PC-9 (cell line): ENCODE measurements at regions not wholly inside any gene's neighbourhood (a gene's known extent, or its start where the extent isn't known, plus 50 kb on each side); places are given as distances from the start of the nearest gene placed in this dataset.

Experiments used
- BruUV-seq: library from RNA; stranded (reverse); fragments of 400-500 nt; replicated peaks from 2 replicates; lab custom pipeline; 2021; lab: Mats Ljungman, UMichigan
- CTCF ChIA-PET: fragments of 300-600 bp; sonication (Branson Sonifier 250); formaldehyde crosslinking; loops from one replicate; lab custom pipeline; 2022; ENCODE audit warnings: antibody characterized with exemption; lab: Charles Lee
- POLR2A ChIA-PET: fragments of 300-600 bp; sonication (Branson Sonifier 250); formaldehyde crosslinking; loops from one replicate; lab custom pipeline; 2022; ENCODE audit warnings: antibody characterized with exemption; ENCODE audit not compliant: unreplicated experiment; lab: Charles Lee
- DNase-seq, 2 experiments: peaks; one replicate each; pipeline versions ENCODE4 v3.0.0 to v3.0.0-alpha.2; 2015 to 2022; ENCODE audit warnings: mixed read lengths in 1 of 2
- H2AFZ ChIP-seq: fragments of 200-600 bp; sonication (generic); 2 replicates; pipeline ENCODE4 v1.8.1; 2017; ENCODE audit warnings: antibody characterized with exemption
- H3F3A ChIP-seq: fragments of 200-600 bp; sonication (generic); 2 replicates; pipeline ENCODE4 v1.8.1; 2017; ENCODE audit warnings: antibody characterized with exemption, mild to moderate bottlenecking, low read depth; ENCODE audit not compliant: insufficient read depth
- H3K27ac ChIP-seq: fragments of 200-600 bp; sonication (generic); 2 replicates; pipeline ENCODE4 v1.6.1; 2016; ENCODE audit warnings: mixed run types
- H3K27me3 ChIP-seq: fragments of 200-600 bp; sonication (generic); 2 replicates; pipeline ENCODE4 v1.6.1; 2016; ENCODE audit warnings: low read depth, mixed run types; ENCODE audit not compliant: insufficient read depth
- H3K36me3 ChIP-seq: fragments of 200-600 bp; sonication (generic); 2 replicates; pipeline ENCODE4 v1.6.1; 2016; ENCODE audit warnings: low read depth, mixed run types
- H3K4me1 ChIP-seq: fragments of 200-600 bp; sonication (generic); replicated peaks from 2 replicates; pipeline ENCODE4 v1.6.1; 2016; ENCODE audit warnings: mixed run types; ENCODE audit not compliant: insufficient read depth
- H3K4me2 ChIP-seq: fragments of 200-600 bp; sonication (generic); 2 replicates; pipeline ENCODE4 v1.6.1; 2017; ENCODE audit warnings: mixed run types
- H3K4me3 ChIP-seq: fragments of 200-600 bp; sonication (generic); 2 replicates; pipeline ENCODE4 v1.6.1; 2016; ENCODE audit warnings: mixed run types
- H3K79me2 ChIP-seq: fragments of 200-600 bp; sonication (generic); 2 replicates; pipeline ENCODE4 v1.6.1; 2017; ENCODE audit warnings: low read depth, mixed run types
- H3K9me2 ChIP-seq: fragments of 200-600 bp; sonication (generic); 2 replicates; pipeline ENCODE4 v1.8.1; 2017; ENCODE audit warnings: mild to moderate bottlenecking; ENCODE audit not compliant: insufficient read depth
- H3K9me3 ChIP-seq: fragments of 200-600 bp; sonication (generic); 2 replicates; pipeline ENCODE4 v1.8.1; 2016; ENCODE audit warnings: low read depth; ENCODE audit not compliant: insufficient read depth
- H4K20me1 ChIP-seq: fragments of 200-600 bp; sonication (generic); 2 replicates; pipeline ENCODE4 v1.8.1; 2017; ENCODE audit not compliant: insufficient read depth
- CTCF ChIP-seq: fragments of 200-600 bp; sonication (generic); conservative IDR thresholded peaks from 2 replicates; pipeline ENCODE4 v1.6.1; 2017; ENCODE audit warnings: mixed run types, antibody characterized with exemption, mild to moderate bottlenecking, moderate library complexity
- EZH2 ChIP-seq: fragments of 200-600 bp; sonication (generic); IDR thresholded peaks from 2 replicates; pipeline ENCODE4 v1.8.0; 2017; ENCODE audit warnings: antibody characterized with exemption, low read depth
- intact Hi-C: fragments of 100-400 bp; cut with micrococcal nuclease; formaldehyde crosslinking; loops from one replicate; pipeline ENCODE4 v1.10.0; 2022; ENCODE audit not compliant: unreplicated experiment

- intact Hi-C loops = no loop called here
- Histone ChIP-seq H3K4me1 (no peaks in the 10 kb centered on the region), H3K36me3 (no peaks in the 10 kb centered on the region), H2AFZ (no peak overlapping the region), H3K27me3 (no peaks in the 10 kb centered on the region), H3K27ac (no peak overlapping the region), H4K20me1 (no peaks in the 10 kb centered on the region), H3K9me3 (no peaks in the 10 kb centered on the region), H3F3A (no peaks in the 10 kb centered on the region), H3K79me2 (no peaks in the 10 kb centered on the region), H3K4me3 (no peak overlapping the region), H3K4me2 (no peak overlapping the region), H3K9me2 (no peaks in the 10 kb centered on the region)
- TF ChIP-seq EZH2 (no peak), CTCF (no peak)
- POLR2A ChIA-PET = interaction anchor here (0.6 kb wide), 1 partner anchor 523 kb away, joined by 3 read pairs; no protein-coding TSS in a partner anchor
- CTCF ChIA-PET = no interaction called here
- DNase-seq = no peak
- no TSS peak for BruUV-seq
Observed at GRCh38 chr3:153680526-153680925, 440.7 kb upstream of the ARHGEF26 start.

- Histone ChIP-seq H3K9me3 (no peaks in the 10 kb centered on the region), H3K27me3 (no peaks in the 10 kb centered on the region), H3K4me2 (no peak overlapping the region), H3K9me2 (no peaks in the 10 kb centered on the region), H2AFZ (no peak overlapping the region), H3K36me3 (no peaks in the 10 kb centered on the region), H3K4me3 (no peak overlapping the region), H3K79me2 (no peaks in the 10 kb centered on the region), H4K20me1 (no peaks in the 10 kb centered on the region), H3F3A (no peaks in the 10 kb centered on the region), H3K4me1 (no peaks in the 10 kb centered on the region), H3K27ac (no peak overlapping the region)
- BruUV-seq = no TSS peak
- intact Hi-C loops = no loop called here
- DNase-seq = no peak
- no peak for TF ChIP-seq CTCF
- TF ChIP-seq EZH2 = no peak
- POLR2A ChIA-PET = interaction anchor here (0.6 kb wide), 1 partner anchor 509 kb away, joined by 5 read pairs; no protein-coding TSS in a partner anchor
- CTCF ChIA-PET = interaction anchor here (0.6 kb wide), 1 partner anchor 30 kb away, joined by 6 read pairs; no protein-coding TSS in a partner anchor
Observed at GRCh38 chr3:153681057-153681456, 440.1 kb upstream of the ARHGEF26 start.

- Histone ChIP-seq H3F3A (no peaks in the 10 kb centered on the region), H3K9me3 (no peaks in the 10 kb centered on the region), H3K79me2 (no peaks in the 10 kb centered on the region), H3K9me2 (no peaks in the 10 kb centered on the region), H3K4me2 (no peak overlapping the region), H3K36me3 (no peaks in the 10 kb centered on the region), H2AFZ (peak overlapping the region; percentile 45; the same call in 1 of the 2 replicates), H3K4me3 (no peak overlapping the region), H4K20me1 (no peaks in the 10 kb centered on the region; the same call in 1 of the 2 replicates), H3K27ac (no peak overlapping the region), H3K4me1 (no peaks in the 10 kb centered on the region), H3K27me3 (no peaks in the 10 kb centered on the region)
- BruUV-seq = no TSS peak
- no peak for TF ChIP-seq CTCF
- TF ChIP-seq EZH2 = no peak
- ChIA-PET POLR2A (no interaction called here), CTCF (no interaction called here)
- intact Hi-C loops = no loop called here
- no peak for DNase-seq
Observed at GRCh38 chr3:153688301-153689120, 432.7 kb upstream of the ARHGEF26 start.
